Liver (tissue), 8 donors: ENCODE measurements at regions not wholly inside any gene's neighbourhood (a gene's known extent, or its start where the extent isn't known, plus 50 kb on each side); places are given as distances from the start of the nearest gene placed in this dataset.

Experiments used
- DNase-seq: peaks from one replicate; pipeline ENCODE4 v3.0.0-alpha.2; 2017; ENCODE audit warnings: low spot score
- H3K27ac ChIP-seq, 2 donors: one replicate each; pipeline ENCODE4 v1.7.0; 2013; ENCODE audit warnings: inconsistent platforms in 2 of 2, low read length in 2 of 2, control low read depth in 1 of 2, low read depth in 1 of 2, mild to moderate bottlenecking in 1 of 2
- H3K27me3 ChIP-seq, 4 donors: one replicate each; pipeline versions ENCODE4 v1.6.1 to v1.7.0; 2013; ENCODE audit warnings: low read length in 3 of 4, inconsistent platforms in 1 of 4, mild to moderate bottlenecking in 1 of 4, moderate library complexity in 1 of 4; ENCODE audit not compliant: control insufficient read depth in 4 of 4, insufficient read depth in 4 of 4
- H3K36me3 ChIP-seq, 4 donors: one replicate each; pipeline versions ENCODE4 v1.6.1 to v1.7.0; 2013; ENCODE audit warnings: low read length in 3 of 4, mild to moderate bottlenecking in 3 of 4, low read depth in 1 of 4, moderate library complexity in 1 of 4; ENCODE audit not compliant: control insufficient read depth in 4 of 4, insufficient read depth in 3 of 4
- H3K4me1 ChIP-seq, 4 donors: one replicate each; pipeline versions ENCODE4 v1.6.1 to v1.7.0; 2013; ENCODE audit warnings: low read length in 3 of 4, mild to moderate bottlenecking in 3 of 4, moderate library complexity in 1 of 4; ENCODE audit not compliant: control insufficient read depth in 4 of 4, insufficient read depth in 4 of 4
- H3K4me3 ChIP-seq, 3 donors: one replicate each; pipeline versions ENCODE4 v1.6.1 to v1.7.0; 2013; ENCODE audit warnings: low read length in 3 of 3, control low read depth in 1 of 3, low read depth in 1 of 3, mild to moderate bottlenecking in 1 of 3
- H3K9ac ChIP-seq, 2 donors: one replicate each; pipeline ENCODE4 v1.7.0; 2013; ENCODE audit warnings: low read length in 2 of 2, mild to moderate bottlenecking in 2 of 2, moderate library complexity in 2 of 2, control low read depth in 1 of 2, low read depth in 1 of 2
- H3K9me3 ChIP-seq, 4 donors: one replicate each; pipeline versions ENCODE4 v1.6.1 to v1.7.0; 2013; ENCODE audit warnings: low read length in 3 of 4; ENCODE audit not compliant: control insufficient read depth in 4 of 4
- FOXA1 ChIP-seq: IDR thresholded peaks from 2 replicates; pipeline ENCODE4 v1.6.1; 2016; ENCODE audit warnings: antibody characterized with exemption
- FOXA2 ChIP-seq: IDR thresholded peaks from 2 replicates; pipeline ENCODE4 v1.6.1; 2016; ENCODE audit warnings: antibody characterized with exemption
- GABPA ChIP-seq, 2 donors: IDR thresholded peaks in 1 of 2; conservative IDR thresholded peaks in 1 of 2; 2 replicates each; pipeline ENCODE4 v1.6.1; 2016; ENCODE audit warnings: antibody characterized with exemption in 2 of 2, mild to moderate bottlenecking in 1 of 2, moderate library complexity in 1 of 2
- HNF4A ChIP-seq, 2 donors: conservative IDR thresholded peaks; 2 replicates each; pipeline ENCODE4 v1.6.1; 2016; ENCODE audit warnings: antibody characterized with exemption in 2 of 2, mild to moderate bottlenecking in 2 of 2
- HNF4G ChIP-seq: IDR thresholded peaks from 2 replicates; pipeline ENCODE4 v1.6.1; 2016; ENCODE audit warnings: antibody characterized with exemption
- JUND ChIP-seq, 2 donors: IDR thresholded peaks; 2 replicates each; pipeline ENCODE4 v1.6.1; 2016; ENCODE audit warnings: antibody characterized with exemption in 2 of 2
- NR2F2 ChIP-seq: IDR thresholded peaks from 2 replicates; pipeline ENCODE4 v1.6.1; 2016; ENCODE audit warnings: antibody characterized with exemption
- RAD21 ChIP-seq, 2 donors: IDR thresholded peaks; 2 replicates each; pipeline ENCODE4 v1.6.1; 2016; ENCODE audit warnings: antibody characterized with exemption in 2 of 2, mild to moderate bottlenecking in 2 of 2
- SP1 ChIP-seq: IDR thresholded peaks from 2 replicates; pipeline ENCODE4 v1.6.1; 2018; ENCODE audit warnings: antibody characterized with exemption, mild to moderate bottlenecking
- TAF1 ChIP-seq: conservative IDR thresholded peaks from 2 replicates; pipeline ENCODE4 v1.6.1; 2016; ENCODE audit warnings: antibody characterized with exemption, mild to moderate bottlenecking
- WGBS: extraction: QIAGEN DNeasy Blood & Tissue Kit; methylation state at CpG from one replicate; pipeline ENCODE4 v1.1.7; 2013; 5-methylcytosine and 5-hydroxymethylcytosine counted together
- TF ChIP-seq, protein P1 (sequence below): IDR thresholded peaks from 2 replicates; pipeline ENCODE4 v1.6.1; 2016; ENCODE audit warnings: antibody characterized with exemption
- TF ChIP-seq, protein P2 (sequence below): fragments of 150-350 bp; IDR thresholded peaks from 2 replicates; pipeline ENCODE4 v1.5.1; 2017; ENCODE audit warnings: improper control_type of control experiment, low read depth, low read length; ENCODE audit not compliant: missing input control
- TF ChIP-seq, protein P3 (sequence below): IDR thresholded peaks from 2 replicates; pipeline ENCODE4 v1.6.1; 2016; ENCODE audit warnings: antibody characterized with exemption
- donor health status: healthy.
- donor health status: healthy.
- donor health status: healthy.
- donor health status: healthy.
- donor health status: healthy.

DNA sequence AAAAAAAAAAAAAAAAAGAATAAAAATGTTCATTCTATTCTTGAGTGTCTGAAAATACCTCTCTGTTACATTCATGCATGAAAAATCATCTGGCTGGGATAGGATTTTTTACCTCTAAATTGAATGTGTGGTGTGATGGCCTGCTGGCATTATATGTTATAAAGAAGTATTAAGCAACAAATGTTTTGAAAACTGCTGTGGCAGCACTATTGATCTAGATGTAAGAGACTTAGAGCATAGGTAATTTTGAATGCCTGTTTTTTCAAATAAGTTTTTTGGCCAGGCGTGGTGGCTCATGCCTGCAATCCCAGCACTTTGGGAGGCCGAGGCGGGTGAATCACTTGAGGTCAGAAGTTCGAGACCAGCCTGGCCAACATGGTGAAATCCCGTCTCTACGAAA, 147.0 kb upstream of the LINC00305 start:
- no peak for TF ChIP-seq HNF4G
- TF ChIP-seq GABPA (IDR thresholded peaks at IDR 0.05 in 1 of 2, conservative IDR thresholded peaks at IDR 0.05 in 1 of 2) = no peak
- TF ChIP-seq, protein P1, sequence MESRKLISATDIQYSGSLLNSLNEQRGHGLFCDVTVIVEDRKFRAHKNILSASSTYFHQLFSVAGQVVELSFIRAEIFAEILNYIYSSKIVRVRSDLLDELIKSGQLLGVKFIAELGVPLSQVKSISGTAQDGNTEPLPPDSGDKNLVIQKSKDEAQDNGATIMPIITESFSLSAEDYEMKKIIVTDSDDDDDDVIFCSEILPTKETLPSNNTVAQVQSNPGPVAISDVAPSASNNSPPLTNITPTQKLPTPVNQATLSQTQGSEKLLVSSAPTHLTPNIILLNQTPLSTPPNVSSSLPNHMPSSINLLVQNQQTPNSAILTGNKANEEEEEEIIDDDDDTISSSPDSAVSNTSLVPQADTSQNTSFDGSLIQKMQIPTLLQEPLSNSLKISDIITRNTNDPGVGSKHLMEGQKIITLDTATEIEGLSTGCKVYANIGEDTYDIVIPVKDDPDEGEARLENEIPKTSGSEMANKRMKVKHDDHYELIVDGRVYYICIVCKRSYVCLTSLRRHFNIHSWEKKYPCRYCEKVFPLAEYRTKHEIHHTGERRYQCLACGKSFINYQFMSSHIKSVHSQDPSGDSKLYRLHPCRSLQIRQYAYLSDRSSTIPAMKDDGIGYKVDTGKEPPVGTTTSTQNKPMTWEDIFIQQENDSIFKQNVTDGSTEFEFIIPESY = no peak
- no peak for TF ChIP-seq FOXA2
- TF ChIP-seq RAD21 (IDR thresholded peaks at IDR 0.05) = no peak
- no peak for TF ChIP-seq JUND (IDR thresholded peaks at IDR 0.05)
- no peak for TF ChIP-seq SP1
- no peak for TF ChIP-seq TAF1
- TF ChIP-seq, protein P2, sequence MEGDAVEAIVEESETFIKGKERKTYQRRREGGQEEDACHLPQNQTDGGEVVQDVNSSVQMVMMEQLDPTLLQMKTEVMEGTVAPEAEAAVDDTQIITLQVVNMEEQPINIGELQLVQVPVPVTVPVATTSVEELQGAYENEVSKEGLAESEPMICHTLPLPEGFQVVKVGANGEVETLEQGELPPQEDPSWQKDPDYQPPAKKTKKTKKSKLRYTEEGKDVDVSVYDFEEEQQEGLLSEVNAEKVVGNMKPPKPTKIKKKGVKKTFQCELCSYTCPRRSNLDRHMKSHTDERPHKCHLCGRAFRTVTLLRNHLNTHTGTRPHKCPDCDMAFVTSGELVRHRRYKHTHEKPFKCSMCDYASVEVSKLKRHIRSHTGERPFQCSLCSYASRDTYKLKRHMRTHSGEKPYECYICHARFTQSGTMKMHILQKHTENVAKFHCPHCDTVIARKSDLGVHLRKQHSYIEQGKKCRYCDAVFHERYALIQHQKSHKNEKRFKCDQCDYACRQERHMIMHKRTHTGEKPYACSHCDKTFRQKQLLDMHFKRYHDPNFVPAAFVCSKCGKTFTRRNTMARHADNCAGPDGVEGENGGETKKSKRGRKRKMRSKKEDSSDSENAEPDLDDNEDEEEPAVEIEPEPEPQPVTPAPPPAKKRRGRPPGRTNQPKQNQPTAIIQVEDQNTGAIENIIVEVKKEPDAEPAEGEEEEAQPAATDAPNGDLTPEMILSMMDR = no peak
- TF ChIP-seq, protein P3, sequence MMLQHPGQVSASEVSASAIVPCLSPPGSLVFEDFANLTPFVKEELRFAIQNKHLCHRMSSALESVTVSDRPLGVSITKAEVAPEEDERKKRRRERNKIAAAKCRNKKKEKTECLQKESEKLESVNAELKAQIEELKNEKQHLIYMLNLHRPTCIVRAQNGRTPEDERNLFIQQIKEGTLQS = no peak
- no peak for TF ChIP-seq FOXA1
- Histone ChIP-seq H3K9ac (no peak overlapping the region), H3K9me3 (no peaks in the 10 kb centered on the region), H3K27ac (no peak overlapping the region), H3K4me1 (no peaks in the 10 kb centered on the region), H3K27me3 (no peaks in the 10 kb centered on the region), H3K36me3 (no peaks in the 10 kb centered on the region), H3K4me3 (no peak overlapping the region)
- DNase-seq = no peak
- WGBS = 57% methylated on average over 6 of the region's 6 CpGs

DNA sequence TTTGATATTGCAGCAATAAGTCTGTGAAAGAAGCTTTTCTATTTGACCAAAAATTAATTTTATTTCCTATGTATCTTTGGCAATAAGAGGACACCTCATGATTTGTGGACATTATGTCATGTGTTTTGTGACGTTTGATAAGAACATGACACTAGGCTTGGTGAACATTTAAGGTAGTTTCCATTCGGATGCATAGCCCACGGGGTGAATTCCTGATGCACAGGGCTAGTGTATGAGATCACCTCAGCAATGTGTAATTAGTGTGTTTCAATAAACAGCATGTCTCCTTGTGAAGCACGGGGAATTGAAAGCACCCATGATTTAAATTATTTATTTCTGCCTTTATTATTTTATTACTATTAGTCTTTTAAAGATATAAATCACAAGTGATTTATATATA, 146.1 kb upstream of the LINC00305 start:
- DNase-seq = no peak
- TF ChIP-seq NR2F2 (no peak), HNF4A (conservative IDR thresholded peaks at IDR 0.05) (no peak), SP1 (no peak), JUND (IDR thresholded peaks at IDR 0.05) (no peak)
- TF ChIP-seq, protein P2 = no peak
- TF ChIP-seq, protein P3 = no peak
- Histone ChIP-seq H3K9me3 (no peaks in the 10 kb centered on the region), H3K36me3 (no peaks in the 10 kb centered on the region), H3K4me1 (no peaks in the 10 kb centered on the region), H3K4me3 (no peak overlapping the region), H3K27me3 (no peaks in the 10 kb centered on the region), H3K9ac (no peak overlapping the region), H3K27ac (no peak overlapping the region)
- 75% methylated on average over 4 of the region's 4 CpGs for WGBS
